NCI-H1092 treated with DMSO at 0.1 percent for 48 hours (cell line): ENCODE measurements at regions not wholly inside any gene's neighbourhood (a gene's known extent, or its start where the extent isn't known, plus 50 kb on each side); places are given as distances from the start of the nearest gene placed in this dataset.
A peak's percentile ranks its signal among the peaks of the same experiment; 100 is the strongest.

ENCODE experiments used
- DNase-seq: peaks from one replicate; lab custom pipeline; 2025; lab: John Stamatoyannopoulos, UW

DNA sequence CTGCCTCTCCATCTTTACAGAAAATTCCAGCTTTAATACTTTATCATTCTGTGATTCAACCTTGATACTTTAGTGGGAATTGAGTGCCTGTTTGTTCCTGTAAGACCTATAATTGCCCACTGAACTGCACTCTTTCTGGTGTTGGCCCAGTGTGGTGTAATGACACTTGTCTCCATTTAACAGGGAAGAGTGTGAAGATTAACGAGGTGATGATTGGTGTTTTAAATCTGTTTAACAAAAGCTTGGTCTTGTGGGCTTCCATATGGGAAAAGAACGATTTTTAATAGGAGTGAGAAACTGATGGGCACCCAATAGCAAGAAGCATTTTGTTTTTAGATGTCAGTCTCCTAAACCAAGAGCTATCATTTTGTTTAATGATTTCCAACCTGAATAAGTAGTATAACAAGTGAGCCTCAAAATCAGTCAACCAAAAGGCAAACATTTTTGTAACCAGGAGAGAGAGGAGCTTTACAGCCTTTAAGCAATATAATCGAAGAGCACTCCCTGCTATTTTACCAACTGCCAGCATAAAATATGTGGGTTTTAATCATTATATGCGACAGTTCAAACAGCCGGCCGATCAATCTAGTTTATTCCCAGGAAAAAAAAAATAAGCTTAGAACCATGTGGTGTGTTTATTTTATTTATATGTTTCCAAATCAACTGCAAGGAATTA is 50.2 kb downstream of the SUPT20HL1 start:
- peak; percentile 38 for DNase-seq

GRCh38 chrX:24412637-24413363 is 52.3 kb upstream of the PDK3 start:
- DNase-seq: no peak
